ENCODE measurements at regions not wholly inside any gene's neighbourhood (a gene's known extent, or its start where the extent isn't known, plus 50 kb on each side); places are given as distances from the start of the nearest gene placed in this dataset.

DNA sequence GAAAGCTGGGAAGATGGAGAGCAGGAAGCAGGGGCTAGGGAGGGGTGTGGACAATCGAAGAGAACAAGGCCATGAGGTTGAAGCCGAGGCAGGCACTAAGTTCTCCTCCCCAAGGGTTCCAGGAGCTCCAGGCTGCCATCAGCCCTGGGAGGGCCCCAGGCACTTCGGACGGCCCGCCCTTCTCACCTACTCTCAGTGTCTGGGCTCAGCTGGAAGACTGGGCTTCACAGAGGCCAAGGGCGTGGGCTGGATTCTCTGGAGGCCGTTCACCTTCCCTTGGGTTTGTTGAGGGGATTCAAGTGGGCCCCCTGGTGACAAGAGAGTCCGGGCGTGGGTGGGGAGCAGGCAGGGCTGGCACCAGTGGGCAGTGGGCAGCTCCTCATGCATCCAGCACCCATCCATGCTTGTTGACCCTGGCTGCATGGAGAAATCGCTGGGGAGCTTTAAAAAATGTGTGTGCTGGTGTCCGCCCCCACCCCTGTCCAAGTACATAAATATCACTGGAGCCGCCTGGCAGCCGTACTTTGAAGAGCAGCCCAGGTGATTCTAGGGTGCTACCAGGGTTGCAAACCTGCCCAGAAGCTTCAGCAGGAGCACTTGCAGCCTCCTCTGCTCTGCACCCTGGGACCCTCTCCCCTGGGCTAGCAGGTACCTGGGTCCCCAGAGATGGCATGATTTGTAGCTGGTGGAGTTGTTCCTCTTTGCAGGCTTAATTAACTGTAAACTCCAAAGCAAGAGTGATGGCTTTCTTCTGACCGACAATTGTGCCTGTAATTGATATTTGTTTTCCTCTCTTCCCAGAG, 74.3 kb downstream of the RTL6 start:
- DNase-seq (ENCODE audit: low read depth in 4 of 6, low spot score in 6 of 6): no peak
- Histone ChIP-seq H3K4me3 (ENCODE audit: low read depth, low read length) (no peak overlapping the region), H3K27me3 (ENCODE audit: control insufficient read depth, insufficient read depth, low read length) (no peaks in the 10 kb centered on the region), H3K27ac (ENCODE audit: low read depth, low read length) (no peak overlapping the region), H3K9me3 (ENCODE audit: control insufficient read depth, insufficient read depth, low read length) (peaks cover 8% of the 10 kb centered on the region), H3K4me1 (ENCODE audit: control insufficient read depth, insufficient read depth, low read length) (peaks cover 16% of the 10 kb centered on the region), H3K36me3 (ENCODE audit: control insufficient read depth, insufficient read depth, low read length) (no peaks in the 10 kb centered on the region)
- WGBS (ENCODE audit: insufficient coverage): 84% methylated on average over 13 of the region's 14 CpGs

DNA sequence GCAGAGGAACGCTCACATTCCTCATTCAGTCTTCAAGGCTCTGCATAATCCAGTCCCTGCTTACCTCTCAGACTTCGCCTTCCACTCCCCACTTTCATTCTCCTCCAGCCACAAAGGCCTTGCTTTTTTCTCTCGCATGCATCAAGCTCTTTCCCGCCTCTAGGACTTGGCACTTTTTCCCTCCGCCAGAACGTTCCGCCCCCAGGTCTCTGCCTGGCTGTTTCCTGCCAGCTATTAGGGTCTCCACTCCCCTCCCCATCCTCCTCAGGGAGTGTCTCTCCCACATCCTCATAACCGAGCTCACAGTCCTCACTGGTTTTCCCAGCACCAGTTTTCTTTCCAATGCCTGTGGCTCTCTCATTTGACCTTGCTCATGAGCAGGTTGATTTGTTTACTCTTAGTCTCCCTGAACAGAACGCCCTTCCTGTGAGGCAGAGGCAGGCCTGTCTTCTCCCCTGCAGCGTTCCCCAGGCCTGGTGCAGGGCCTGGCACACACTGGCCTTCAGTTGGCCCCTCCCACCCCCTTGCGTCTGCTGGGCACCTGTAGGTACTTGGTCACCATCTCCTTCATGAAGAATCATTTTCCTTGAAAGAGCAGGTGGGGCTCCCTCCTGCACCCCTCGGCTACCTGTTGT, 75.2 kb downstream of the RTL6 start:
- no peaks in the 10 kb centered on the region for H3K36me3 ChIP-seq (ENCODE audit: control insufficient read depth, insufficient read depth, low read length)
- H3K27ac ChIP-seq (ENCODE audit: low read depth, low read length): no peak overlapping the region
- H3K9me3 ChIP-seq (ENCODE audit: control insufficient read depth, insufficient read depth, low read length): peaks cover 8% of the 10 kb centered on the region
- WGBS (ENCODE audit: insufficient coverage): 66% methylated on average over 12 of the region's 12 CpGs
- H3K4me1 ChIP-seq (ENCODE audit: control insufficient read depth, insufficient read depth, low read length): peaks cover 12% of the 10 kb centered on the region
- H3K4me3 ChIP-seq (ENCODE audit: low read depth, low read length): no peak overlapping the region
- no peaks in the 10 kb centered on the region for H3K27me3 ChIP-seq (ENCODE audit: control insufficient read depth, insufficient read depth, low read length)
- peak in 1 of 6 donors; percentile 16 for DNase-seq (ENCODE audit: low read depth in 4 of 6, low spot score in 6 of 6)

DNA sequence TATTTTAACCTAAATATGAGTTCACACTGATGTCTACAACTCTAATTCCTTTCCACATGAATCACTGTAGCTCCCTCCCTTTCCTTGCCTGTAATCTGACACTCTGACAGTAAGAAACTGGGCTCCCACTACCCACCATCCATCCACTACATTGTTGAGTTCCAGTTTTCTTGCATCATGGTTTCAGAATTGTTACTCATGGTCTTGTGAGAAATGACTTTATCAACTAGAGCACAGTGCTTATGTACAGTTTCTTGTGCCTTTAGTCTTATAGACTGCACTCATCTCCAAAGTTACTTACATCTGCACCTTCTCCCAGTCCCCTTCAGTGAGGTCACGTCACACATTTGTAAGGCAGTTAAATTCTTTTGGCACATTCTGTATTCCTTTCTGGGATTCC, 78.6 kb downstream of the RTL6 start:
- no peaks in the 10 kb centered on the region for H3K36me3 ChIP-seq (ENCODE audit: control insufficient read depth, insufficient read depth, low read length)
- peaks cover 8% of the 10 kb centered on the region for H3K9me3 ChIP-seq (ENCODE audit: control insufficient read depth, insufficient read depth, low read length)
- no CpG with 5 or more reads among the region's 1 CpG for WGBS (ENCODE audit: insufficient coverage)

DNA sequence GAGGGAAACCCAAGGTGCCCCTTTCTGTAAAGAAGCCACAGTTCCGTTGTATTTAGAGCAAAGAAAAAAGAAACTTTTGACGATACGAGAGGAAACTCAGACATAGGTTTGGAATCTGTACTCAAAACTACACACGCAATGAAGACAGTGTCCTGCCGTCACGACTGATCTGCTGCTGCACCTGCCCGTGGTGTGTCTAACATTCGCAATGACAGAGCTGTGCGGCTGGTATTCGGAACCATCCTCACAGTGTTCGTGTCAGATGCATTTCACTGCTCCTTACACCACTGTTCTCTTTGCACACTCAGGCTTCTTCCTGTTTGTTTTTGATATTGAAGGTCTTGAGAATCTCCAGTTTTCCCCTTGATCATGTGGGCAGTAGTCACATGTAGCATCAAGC, 84.8 kb downstream of the RTL6 start:
- H3K27me3 ChIP-seq (ENCODE audit: control insufficient read depth, insufficient read depth, low read length): peaks cover 2% of the 10 kb centered on the region
- peaks cover 23% of the 10 kb centered on the region for H3K4me1 ChIP-seq (ENCODE audit: control insufficient read depth, insufficient read depth, low read length)
- DNase-seq (ENCODE audit: low read depth in 4 of 6, low spot score in 6 of 6): no peak
- H3K27ac ChIP-seq (ENCODE audit: low read depth, low read length): no peak overlapping the region
- H3K4me3 ChIP-seq (ENCODE audit: low read depth, low read length): no peak overlapping the region
- H3K36me3 ChIP-seq (ENCODE audit: control insufficient read depth, insufficient read depth, low read length): no peaks in the 10 kb centered on the region
- 83% methylated on average over 8 of the region's 11 CpGs for WGBS (ENCODE audit: insufficient coverage)
- no peaks in the 10 kb centered on the region for H3K9me3 ChIP-seq (ENCODE audit: control insufficient read depth, insufficient read depth, low read length)

More for the DNA sequence above, 78.6 kb downstream of the RTL6 start:
- Histone ChIP-seq H3K27ac (ENCODE audit: low read depth, low read length) (no peak overlapping the region), H3K4me3 (ENCODE audit: low read depth, low read length) (no peak overlapping the region), H3K27me3 (ENCODE audit: control insufficient read depth, insufficient read depth, low read length) (no peaks in the 10 kb centered on the region), H3K4me1 (ENCODE audit: control insufficient read depth, insufficient read depth, low read length) (peaks cover 7% of the 10 kb centered on the region)
- no peak for DNase-seq (ENCODE audit: low read depth in 4 of 6, low spot score in 6 of 6)

DNA sequence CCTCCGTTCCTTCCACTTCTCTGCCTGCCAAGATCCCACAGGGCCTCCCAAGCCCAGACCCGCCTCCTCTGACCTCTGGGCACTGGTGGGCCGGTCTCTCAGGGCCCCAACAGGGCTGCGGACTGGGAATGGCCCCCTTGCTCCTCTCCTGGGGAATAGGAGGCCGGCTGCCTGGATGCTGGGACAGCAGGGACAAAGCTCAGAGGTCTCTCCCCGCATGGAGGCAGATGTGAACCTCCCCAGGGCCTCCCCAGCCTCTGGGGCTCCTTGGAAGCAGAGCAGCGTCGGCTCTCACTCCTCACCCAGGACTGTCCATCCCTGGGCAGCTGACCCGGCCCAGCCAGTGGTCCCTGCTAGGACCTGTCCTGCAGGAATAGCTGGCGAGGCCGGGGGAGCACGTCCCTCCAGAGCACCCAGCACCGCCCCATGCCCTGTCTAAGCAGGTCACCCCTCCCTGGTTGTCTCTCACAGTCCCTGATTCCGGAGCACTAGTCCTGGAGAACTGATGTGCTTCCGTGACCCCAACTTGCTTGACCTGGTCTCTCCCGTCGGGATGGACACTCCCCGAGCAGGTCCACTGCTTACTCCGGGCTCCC, 85.8 kb downstream of the RTL6 start:
- Histone ChIP-seq H3K4me3 (ENCODE audit: low read depth, low read length) (no peak overlapping the region), H3K9me3 (ENCODE audit: control insufficient read depth, insufficient read depth, low read length) (no peaks in the 10 kb centered on the region), H3K36me3 (ENCODE audit: control insufficient read depth, insufficient read depth, low read length) (no peaks in the 10 kb centered on the region), H3K27me3 (ENCODE audit: control insufficient read depth, insufficient read depth, low read length) (peaks cover 2% of the 10 kb centered on the region), H3K27ac (ENCODE audit: low read depth, low read length) (no peak overlapping the region), H3K4me1 (ENCODE audit: control insufficient read depth, insufficient read depth, low read length) (peaks cover 26% of the 10 kb centered on the region)
- no peak for DNase-seq (ENCODE audit: low read depth in 4 of 6, low spot score in 6 of 6)
- 85% methylated on average over 19 of the region's 19 CpGs for WGBS (ENCODE audit: insufficient coverage)

DNA sequence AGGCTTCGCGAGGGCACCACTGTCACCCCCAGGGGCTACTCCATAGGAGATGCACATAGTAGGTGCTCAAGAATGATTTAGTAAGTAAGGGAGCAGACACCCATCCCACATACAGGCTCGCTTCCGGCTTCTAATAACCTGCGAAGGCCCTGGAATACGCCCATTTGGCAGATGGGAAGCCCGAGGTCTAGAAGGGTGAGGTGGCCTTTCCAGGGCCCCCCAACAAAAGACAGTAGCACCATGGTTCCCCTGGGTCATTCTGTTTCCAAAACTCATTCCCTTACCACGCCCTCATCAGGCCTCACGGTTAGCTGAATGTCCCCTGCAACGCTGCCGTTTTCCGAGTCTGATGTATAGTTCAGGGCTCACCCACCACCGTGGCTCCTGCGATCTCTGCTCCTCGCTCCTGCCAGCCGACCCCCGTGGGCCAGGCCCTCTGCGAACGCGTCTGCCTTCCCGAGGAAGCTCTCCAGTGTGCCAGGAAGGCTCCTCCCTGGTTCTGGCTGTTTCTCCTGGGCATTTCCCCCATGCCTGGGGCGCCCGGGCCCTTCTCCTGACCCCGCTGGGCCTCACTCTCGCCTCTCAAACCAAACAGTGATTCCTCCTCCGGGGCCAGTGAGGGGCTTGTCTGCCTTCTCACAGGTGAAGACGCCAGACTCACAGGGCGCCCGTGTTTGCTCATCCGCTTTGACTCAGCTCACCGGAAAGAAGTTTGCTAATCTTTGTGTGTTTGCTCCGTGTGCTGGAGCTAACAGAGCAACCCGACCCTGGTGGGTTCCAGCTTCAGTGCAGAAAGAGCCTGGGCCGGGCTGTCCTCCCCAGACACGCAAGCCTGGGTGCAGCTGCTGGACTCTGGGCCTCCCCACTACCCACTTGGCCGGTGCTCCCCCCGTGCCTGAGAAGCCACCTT, 86.6 kb downstream of the RTL6 start:
- H3K27me3 ChIP-seq (ENCODE audit: control insufficient read depth, insufficient read depth, low read length): peaks cover 2% of the 10 kb centered on the region
- peaks cover 34% of the 10 kb centered on the region for H3K4me1 ChIP-seq (ENCODE audit: control insufficient read depth, insufficient read depth, low read length)
- H3K4me3 ChIP-seq (ENCODE audit: low read depth, low read length): no peak overlapping the region
- H3K36me3 ChIP-seq (ENCODE audit: control insufficient read depth, insufficient read depth, low read length): no peaks in the 10 kb centered on the region
- DNase-seq (ENCODE audit: low read depth in 4 of 6, low spot score in 6 of 6): no peak
- H3K27ac ChIP-seq (ENCODE audit: low read depth, low read length): no peak overlapping the region
- no peaks in the 10 kb centered on the region for H3K9me3 ChIP-seq (ENCODE audit: control insufficient read depth, insufficient read depth, low read length)
- 79% methylated on average over 36 of the region's 37 CpGs for WGBS (ENCODE audit: insufficient coverage)

DNA sequence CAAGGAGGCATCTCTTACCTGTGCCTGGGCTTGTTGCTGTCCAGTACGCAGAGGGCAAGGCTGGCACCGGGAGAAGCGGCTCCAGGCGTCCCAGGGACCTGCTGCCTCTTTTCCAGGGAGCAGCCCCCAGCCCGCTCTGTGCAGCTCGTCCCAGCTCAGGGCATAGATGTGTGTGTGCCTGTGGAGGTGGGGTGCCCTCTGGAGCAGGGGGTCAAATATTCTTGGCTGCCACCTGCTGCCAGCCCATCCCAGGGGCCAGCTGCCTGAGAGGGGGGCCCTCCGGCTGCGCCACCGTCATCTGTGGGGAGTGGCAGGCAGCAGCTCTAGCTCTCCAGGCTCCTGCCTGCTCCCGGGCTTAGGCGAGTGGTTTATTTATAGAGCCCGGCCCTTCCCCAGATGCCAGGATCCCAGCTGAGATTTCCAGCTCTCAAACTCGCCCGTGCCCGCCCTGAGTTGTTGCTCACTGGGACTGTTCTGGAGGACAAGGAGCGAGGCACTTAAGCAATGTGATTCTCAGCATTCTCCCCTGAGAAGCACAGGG, 87.5 kb downstream of the RTL6 start:
- H3K4me3 ChIP-seq (ENCODE audit: low read depth, low read length): no peak overlapping the region
- H3K27ac ChIP-seq (ENCODE audit: low read depth, low read length): no peak overlapping the region
- peaks cover 2% of the 10 kb centered on the region for H3K27me3 ChIP-seq (ENCODE audit: control insufficient read depth, insufficient read depth, low read length)
- no peak for DNase-seq (ENCODE audit: low read depth in 4 of 6, low spot score in 6 of 6)
- H3K4me1 ChIP-seq (ENCODE audit: control insufficient read depth, insufficient read depth, low read length): peaks cover 36% of the 10 kb centered on the region
- H3K9me3 ChIP-seq (ENCODE audit: control insufficient read depth, insufficient read depth, low read length): no peaks in the 10 kb centered on the region
- 80% methylated on average over 12 of the region's 16 CpGs for WGBS (ENCODE audit: insufficient coverage)
- H3K36me3 ChIP-seq (ENCODE audit: control insufficient read depth, insufficient read depth, low read length): no peaks in the 10 kb centered on the region

DNA sequence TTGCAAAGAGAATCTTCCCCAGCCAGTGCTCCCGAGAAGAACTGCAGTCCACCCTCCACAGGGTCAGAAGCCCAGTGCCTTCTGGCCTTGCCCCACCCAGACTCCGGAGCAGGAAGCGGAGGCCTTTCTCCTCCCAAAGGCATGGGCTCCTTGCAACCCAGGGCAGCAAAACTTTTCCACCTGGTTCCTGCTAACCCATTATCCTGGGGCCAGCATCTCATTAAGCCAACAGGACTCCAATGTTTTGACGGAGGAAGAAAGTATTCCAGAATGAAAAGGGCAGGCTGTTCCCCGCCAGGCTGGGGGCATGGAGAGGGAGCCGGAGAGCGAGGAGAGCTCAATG, 88.1 kb downstream of the RTL6 start:
- Histone ChIP-seq H3K36me3 (ENCODE audit: control insufficient read depth, insufficient read depth, low read length) (no peaks in the 10 kb centered on the region), H3K27me3 (ENCODE audit: control insufficient read depth, insufficient read depth, low read length) (peaks cover 2% of the 10 kb centered on the region), H3K27ac (ENCODE audit: low read depth, low read length) (no peak overlapping the region), H3K9me3 (ENCODE audit: control insufficient read depth, insufficient read depth, low read length) (no peaks in the 10 kb centered on the region), H3K4me1 (ENCODE audit: control insufficient read depth, insufficient read depth, low read length) (peaks cover 36% of the 10 kb centered on the region), H3K4me3 (ENCODE audit: low read depth, low read length) (no peak overlapping the region)
- DNase-seq (ENCODE audit: low read depth in 4 of 6, low spot score in 6 of 6): no peak
- 69% methylated on average over 3 of the region's 7 CpGs for WGBS (ENCODE audit: insufficient coverage)
